Adrenal gland (tissue), 9 donors: ENCODE measurements at regions not wholly inside any gene's neighbourhood (a gene's known extent, or its start where the extent isn't known, plus 50 kb on each side); places are given as distances from the start of the nearest gene placed in this dataset.

Source experiments
- DNase-seq, 7 donors: peaks; one replicate each; pipeline ENCODE4 v3.0.0-alpha.2; 2019 to 2020
- H3K27ac ChIP-seq, 5 donors: fragments of 200-600 bp; sonication (generic) in 4 of 5; 1 replicate in 3 of 5; 2 replicates in 2 of 5; pipeline versions ENCODE4 v1.5.1 to v1.8.0; 2016 to 2020; ENCODE audit warnings: mild to moderate bottlenecking in 1 of 5
- H3K27me3 ChIP-seq: fragments of 200-600 bp; 2 replicates; pipeline ENCODE4 v1.8.0; 2021
- H3K36me3 ChIP-seq, 2 donors: fragments of 200-600 bp; replicated peaks in 1 of 2; 1 replicate in 1 of 2; 2 replicates in 1 of 2; pipeline versions ENCODE4 v1.5.1 to v1.8.0; 2018 to 2022
- H3K4me1 ChIP-seq, 2 donors: fragments of 200-600 bp; replicated peaks in 1 of 2; 1 replicate in 1 of 2; 2 replicates in 1 of 2; pipeline versions ENCODE4 v1.5.1 to v1.8.0; 2018 to 2021
- H3K4me3 ChIP-seq, 4 donors: fragments of 200-600 bp; sonication (generic) in 3 of 4; one replicate each; pipeline ENCODE4 v1.5.1; 2016 to 2018
- H3K9me3 ChIP-seq, 3 donors: fragments of 200-600 bp; sonication (generic) in 1 of 3; replicated peaks in 1 of 3; 1 replicate in 2 of 3; 2 replicates in 1 of 3; pipeline versions ENCODE4 v1.5.1 to v1.8.0; 2016 to 2021
- CTCF ChIP-seq, 6 experiments: fragments of 450-650 bp in 4 of 6; fragments of 200-600 bp in 2 of 6; sonication (generic) in 1 of 6; IDR thresholded peaks; 1 replicate in 5 of 6; 2 replicates in 1 of 6; pipeline versions ENCODE4 v1.5.1 to v1.8.0; 2016 to 2021; ENCODE audit warnings: antibody characterized with exemption in 6 of 6, mild to moderate bottlenecking in 2 of 6, moderate library complexity in 1 of 6
- POLR2A ChIP-seq, 2 donors: fragments of 450-650 bp; IDR thresholded peaks; one replicate each; pipeline ENCODE4 v1.6.1; 2017; ENCODE audit warnings: antibody characterized with exemption in 2 of 2, mild to moderate bottlenecking in 2 of 2, moderate library complexity in 1 of 2
- WGBS, 4 donors: extraction: QIAGEN DNeasy Blood & Tissue Kit in 2 of 4; methylation state at CpG; one replicate each; pipeline versions ENCODE4 v1.1.5 to v1.1.7; 2013 to 2017; 5-methylcytosine and 5-hydroxymethylcytosine counted together
- intact Hi-C, 2 donors: fragments of 100-400 bp; cut with DNase I; formaldehyde crosslinking; loops; one replicate each; pipeline versions ENCODE4 v1.14.1 to v1.15.0; 2022 to 2023
- donor health status: healthy with polysubstance abuse.
- donor health status: Bipolar disorder and iron deficiency.
- donor health status: DM: yes; HTN: yes; CAD: no.
- donor health status: DM: no; HTN: no; CAD: no.
- donor health status: DM: no; HTN: no; CAD: no.

DNA sequence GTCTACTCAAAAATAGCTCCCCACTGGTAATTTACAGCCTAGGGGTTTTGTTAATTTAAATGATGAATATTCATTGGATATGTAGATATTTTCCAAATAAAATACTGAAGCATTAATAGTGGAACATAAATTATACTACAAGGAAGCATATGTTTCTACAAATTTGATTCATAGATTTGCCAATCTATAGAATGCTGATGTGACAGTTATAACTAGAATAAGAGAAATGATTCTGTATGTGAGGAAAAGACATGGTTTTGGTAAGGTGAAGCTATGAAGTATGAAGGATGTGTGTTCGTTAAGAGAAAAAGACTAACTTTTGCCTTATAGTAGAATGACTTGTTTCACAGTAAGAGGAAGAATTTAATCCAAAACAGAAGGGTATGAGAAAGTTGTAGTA lies 61.3 kb downstream of the IARS1 start:
- no peaks in the 10 kb centered on the region for H3K27me3 ChIP-seq
- WGBS, 4 donors: 79 to 90% (median 84%) methylated on average over 1 of the region's 1 CpG
- no peak for TF ChIP-seq CTCF (IDR thresholded peaks at IDR 0.05)
- no peak for TF ChIP-seq POLR2A (IDR thresholded peaks at IDR 0.05)
- no peak overlapping the region for H3K4me3 ChIP-seq
- H3K9me3 ChIP-seq: no peaks in the 10 kb centered on the region
- H3K36me3 ChIP-seq: peaks cover 0 to 9% of the 10 kb centered on the region in 2 donors
- DNase-seq: no peak
- intact Hi-C loops: no loop called here
- H3K27ac ChIP-seq: no peak overlapping the region
- H3K4me1 ChIP-seq: no peaks in the 10 kb centered on the region

DNA sequence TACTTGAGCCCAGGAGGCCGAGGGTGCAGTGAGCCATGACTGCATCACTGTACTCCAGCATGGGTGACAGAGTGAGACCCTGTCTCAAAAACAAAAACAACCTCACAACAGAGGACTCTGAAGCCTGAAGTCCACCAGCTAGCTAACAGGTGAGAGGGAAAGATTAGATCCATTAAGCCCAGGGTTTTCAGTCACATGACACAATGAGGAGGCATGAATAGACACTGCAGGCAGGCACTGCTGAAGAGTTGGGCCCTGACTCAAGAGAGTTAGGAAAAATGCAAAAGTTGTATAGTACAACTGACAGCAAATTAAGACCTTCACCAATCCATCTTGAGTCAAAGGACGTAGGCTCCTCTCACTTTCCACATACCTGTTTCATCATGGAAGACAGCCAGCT lies 64.9 kb downstream of the IARS1 start:
- WGBS, 4 donors: 94 to 98% (median 97%) methylated on average over 2 of the region's 2 CpGs
- Histone ChIP-seq H3K9me3 (no peaks in the 10 kb centered on the region), H3K4me3 (no peak overlapping the region), H3K36me3 (peaks cover 0 to 14% of the 10 kb centered on the region in 2 donors), H3K27me3 (no peaks in the 10 kb centered on the region), H3K27ac (no peak overlapping the region), H3K4me1 (no peaks in the 10 kb centered on the region)
- TF ChIP-seq CTCF (IDR thresholded peaks at IDR 0.05) (no peak), POLR2A (IDR thresholded peaks at IDR 0.05) (no peak)
- no peak for DNase-seq
- intact Hi-C loops: no loop called here

DNA sequence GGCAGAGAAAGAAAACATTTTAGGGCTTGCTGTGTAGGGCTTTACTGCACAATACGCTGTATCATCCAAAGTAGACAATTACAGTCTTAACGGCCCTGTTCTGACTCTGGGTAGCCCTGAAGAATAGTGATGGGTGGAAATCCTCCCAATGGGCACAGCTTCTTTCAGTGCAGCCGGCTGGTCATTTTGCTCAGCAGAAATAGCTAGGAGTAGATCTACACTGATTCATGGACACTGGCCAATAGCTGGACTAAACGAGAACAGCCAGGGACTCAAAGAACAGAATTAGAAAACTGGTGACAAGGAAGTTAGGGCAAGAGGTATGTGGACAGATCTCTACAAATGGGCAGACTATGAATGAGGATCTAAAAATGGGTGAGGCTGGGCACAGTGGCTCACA lies 69.3 kb downstream of the IARS1 start:
- Histone ChIP-seq H3K4me1 (no peaks in the 10 kb centered on the region), H3K4me3 (no peak overlapping the region), H3K27me3 (no peaks in the 10 kb centered on the region), H3K36me3 (peaks cover 0 to 35% of the 10 kb centered on the region in 2 donors), H3K27ac (no peak overlapping the region), H3K9me3 (no peaks in the 10 kb centered on the region)
- TF ChIP-seq CTCF (IDR thresholded peaks at IDR 0.05): no peak
- WGBS, 4 donors: 81 to 92% (median 86%) methylated on average over 3 to 4 of the region's 4 CpGs
- DNase-seq: no peak
- intact Hi-C loops: no loop called here

DNA sequence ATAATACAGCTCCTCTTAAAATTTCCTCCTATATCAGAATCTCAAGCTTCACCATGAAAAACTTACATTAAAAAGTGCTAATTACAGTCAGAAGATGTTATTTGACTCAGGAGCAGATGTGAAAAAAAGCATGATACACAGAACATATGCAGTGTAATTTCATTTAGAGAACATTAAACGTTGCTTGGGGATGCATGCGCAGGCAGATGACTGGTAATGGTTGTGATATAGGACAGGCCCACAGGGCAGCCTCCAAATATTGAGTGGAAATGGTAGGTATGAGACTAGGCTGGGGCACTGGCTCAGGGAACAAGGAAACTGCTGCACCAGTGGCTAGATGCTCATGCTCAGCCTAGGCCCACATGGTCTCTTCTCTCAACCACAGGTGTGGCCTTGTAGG lies 69.7 kb downstream of the IARS1 start:
- Histone ChIP-seq H3K4me3 (no peak overlapping the region), H3K4me1 (no peaks in the 10 kb centered on the region), H3K27ac (no peak overlapping the region), H3K27me3 (no peaks in the 10 kb centered on the region), H3K9me3 (no peaks in the 10 kb centered on the region), H3K36me3 (peaks cover 0 to 34% of the 10 kb centered on the region in 2 donors)
- no peak for DNase-seq
- TF ChIP-seq POLR2A (IDR thresholded peaks at IDR 0.05) (no peak), CTCF (IDR thresholded peaks at IDR 0.05) (no peak)
- intact Hi-C loops: no loop called here
- 80 to 89% (median 85%) methylated on average over 2 of the region's 2 CpGs for WGBS, 4 donors
